T-helper 2 cell treated with Interferon-gamma antibody and Interleukin-4, amounts not matched to agents 5 μg/mL and 100 μg/mL, for 36 hours (primary cell): ENCODE measurements at regions not wholly inside any gene's neighbourhood (a gene's known extent, or its start where the extent isn't known, plus 50 kb on each side); places are given as distances from the start of the nearest gene placed in this dataset.
"Not testable (repeated sequence)": the region's sequence is repeated elsewhere in the genome, so short reads cannot be mapped to it uniquely, and the experiment has no call there.

Source experiments
- DNase-seq: peaks from one replicate; pipeline ENCODE4 v3.0.0; 2021; ENCODE audit warnings: low spot score
- H3K27ac Mint-ChIP-seq: one replicate; pipeline ENCODE4 v1.8.0; 2021; ENCODE audit warnings: mild to moderate bottlenecking, mixed read lengths
- H3K27me3 Mint-ChIP-seq: one replicate; pipeline ENCODE4 v1.8.0; 2021; ENCODE audit warnings: low read depth, mixed read lengths
- H3K36me3 Mint-ChIP-seq: one replicate; pipeline ENCODE4 v1.8.0; 2021; ENCODE audit warnings: low read depth, mixed read lengths
- H3K4me1 Mint-ChIP-seq: one replicate; pipeline ENCODE4 v1.8.0; 2021; ENCODE audit warnings: low read depth, mixed read lengths
- H3K4me3 Mint-ChIP-seq: one replicate; pipeline ENCODE4 v1.8.0; 2022; ENCODE audit warnings: mild to moderate bottlenecking, moderate library complexity, mixed read lengths
- H3K9me3 Mint-ChIP-seq: one replicate; pipeline ENCODE4 v1.8.0; 2021; ENCODE audit warnings: mixed read lengths

DNA sequence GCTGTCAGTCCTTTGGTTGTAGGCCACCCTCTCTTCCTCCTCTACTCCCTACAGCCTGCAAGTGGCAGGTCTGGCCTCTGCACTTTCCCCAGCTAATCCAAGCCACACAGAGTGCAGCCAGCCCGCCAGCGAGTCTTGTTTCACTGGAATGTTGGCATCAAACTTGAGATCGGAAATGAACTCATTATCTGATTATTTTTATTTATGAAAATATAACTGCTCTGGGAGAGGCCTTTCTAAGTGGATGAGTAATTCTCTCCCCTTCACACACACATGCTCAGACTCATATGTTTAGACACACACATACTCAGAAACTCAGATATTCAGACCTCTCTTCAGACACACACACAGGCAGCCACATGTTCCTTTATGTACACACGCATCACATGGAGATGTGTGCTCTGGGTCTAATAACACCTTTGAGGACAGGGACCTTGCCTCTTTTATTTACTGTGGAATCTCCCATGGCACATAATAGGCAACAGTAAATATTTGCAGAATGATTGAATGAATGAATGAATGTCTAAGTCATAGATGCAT is 151.3 kb downstream of the ZFP36L2 start:
- Mint-ChIP-seq H3K4me1 (peaks cover 4% of the 10 kb centered on the region), H3K27me3 (no peaks in the 10 kb centered on the region), H3K9me3 (no peaks in the 10 kb centered on the region), H3K27ac (no peak overlapping the region), H3K36me3 (no peaks in the 10 kb centered on the region), H3K4me3 (no peak overlapping the region)
- no peak for DNase-seq

DNA sequence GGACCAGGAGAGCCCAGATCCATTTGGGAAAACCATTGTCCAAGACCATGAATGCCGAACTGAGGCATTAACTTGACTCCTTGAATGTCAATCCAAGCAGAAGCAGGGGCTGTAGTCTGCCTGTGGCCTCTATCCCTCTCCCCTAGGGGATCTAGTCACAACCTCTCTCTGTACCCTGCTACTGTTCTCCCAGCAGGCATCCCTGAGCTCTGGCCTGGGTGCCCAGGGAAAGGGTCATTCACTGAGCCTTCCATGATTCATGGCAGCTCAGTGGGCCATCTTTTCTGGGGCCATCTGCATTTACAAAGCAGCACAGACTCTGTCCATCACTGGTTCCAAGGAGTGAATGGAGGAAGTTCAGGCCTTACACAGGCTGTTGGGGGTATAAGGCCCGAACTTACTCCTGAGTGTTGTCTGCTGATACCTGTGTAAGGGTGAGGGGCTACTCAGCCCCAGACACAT is 151.8 kb downstream of the ZFP36L2 start:
- Mint-ChIP-seq H3K9me3 (no peaks in the 10 kb centered on the region), H3K27me3 (no peaks in the 10 kb centered on the region), H3K36me3 (no peaks in the 10 kb centered on the region), H3K4me3 (no peak overlapping the region), H3K4me1 (no peaks in the 10 kb centered on the region), H3K27ac (no peak overlapping the region)
- no peak for DNase-seq

DNA sequence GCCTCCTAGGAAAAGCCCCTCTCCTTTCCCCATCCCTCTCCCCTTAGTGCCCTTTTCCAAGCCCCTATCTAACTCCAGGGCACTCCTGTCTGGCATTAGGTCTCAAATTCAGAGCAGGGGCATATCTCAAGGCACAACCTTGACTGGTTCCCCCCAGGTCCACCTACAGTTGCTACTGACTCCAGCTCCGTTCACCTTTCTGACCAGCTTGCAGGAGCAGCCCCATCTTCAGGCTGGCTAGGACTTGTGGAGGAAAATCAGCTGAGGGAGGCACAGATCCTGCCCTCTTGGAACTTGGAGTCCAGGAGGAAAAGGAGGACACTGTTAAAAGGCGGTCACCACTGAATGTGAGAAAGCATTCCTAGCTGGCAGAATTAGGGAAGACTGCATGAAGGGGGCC is 152.4 kb downstream of the ZFP36L2 start:
- H3K36me3 Mint-ChIP-seq: no peaks in the 10 kb centered on the region
- H3K4me1 Mint-ChIP-seq: no peaks in the 10 kb centered on the region
- H3K27me3 Mint-ChIP-seq: no peaks in the 10 kb centered on the region
- H3K27ac Mint-ChIP-seq: no peak overlapping the region
- no peak for DNase-seq
- H3K4me3 Mint-ChIP-seq: no peak overlapping the region
- H3K9me3 Mint-ChIP-seq: no peaks in the 10 kb centered on the region

DNA sequence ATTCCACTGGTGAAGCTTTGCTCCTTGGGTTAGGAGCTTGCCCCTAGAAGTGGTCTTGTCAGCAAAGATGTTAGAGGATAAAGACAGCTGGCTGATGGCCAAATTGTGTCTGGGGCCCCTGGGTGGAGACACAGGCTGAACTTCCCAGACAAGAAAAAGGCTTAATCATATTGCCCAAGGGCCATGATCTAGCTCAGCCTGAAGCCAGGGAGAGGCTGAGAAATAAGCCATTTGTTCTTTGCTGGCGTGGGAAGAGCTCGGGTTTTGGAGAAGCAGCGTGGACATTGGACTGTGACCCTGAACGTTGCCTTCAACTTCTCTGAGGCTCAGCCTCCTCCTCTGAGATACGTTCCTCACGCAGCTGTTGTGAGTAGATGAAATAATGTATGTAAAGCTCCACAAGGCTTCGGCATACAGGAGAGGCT is 153.0 kb downstream of the ZFP36L2 start:
- H3K27ac Mint-ChIP-seq: no peak overlapping the region
- H3K4me3 Mint-ChIP-seq: no peak overlapping the region
- no peaks in the 10 kb centered on the region for H3K36me3 Mint-ChIP-seq
- H3K27me3 Mint-ChIP-seq: no peaks in the 10 kb centered on the region
- H3K4me1 Mint-ChIP-seq: no peaks in the 10 kb centered on the region
- no peaks in the 10 kb centered on the region for H3K9me3 Mint-ChIP-seq
- no peak for DNase-seq

DNA sequence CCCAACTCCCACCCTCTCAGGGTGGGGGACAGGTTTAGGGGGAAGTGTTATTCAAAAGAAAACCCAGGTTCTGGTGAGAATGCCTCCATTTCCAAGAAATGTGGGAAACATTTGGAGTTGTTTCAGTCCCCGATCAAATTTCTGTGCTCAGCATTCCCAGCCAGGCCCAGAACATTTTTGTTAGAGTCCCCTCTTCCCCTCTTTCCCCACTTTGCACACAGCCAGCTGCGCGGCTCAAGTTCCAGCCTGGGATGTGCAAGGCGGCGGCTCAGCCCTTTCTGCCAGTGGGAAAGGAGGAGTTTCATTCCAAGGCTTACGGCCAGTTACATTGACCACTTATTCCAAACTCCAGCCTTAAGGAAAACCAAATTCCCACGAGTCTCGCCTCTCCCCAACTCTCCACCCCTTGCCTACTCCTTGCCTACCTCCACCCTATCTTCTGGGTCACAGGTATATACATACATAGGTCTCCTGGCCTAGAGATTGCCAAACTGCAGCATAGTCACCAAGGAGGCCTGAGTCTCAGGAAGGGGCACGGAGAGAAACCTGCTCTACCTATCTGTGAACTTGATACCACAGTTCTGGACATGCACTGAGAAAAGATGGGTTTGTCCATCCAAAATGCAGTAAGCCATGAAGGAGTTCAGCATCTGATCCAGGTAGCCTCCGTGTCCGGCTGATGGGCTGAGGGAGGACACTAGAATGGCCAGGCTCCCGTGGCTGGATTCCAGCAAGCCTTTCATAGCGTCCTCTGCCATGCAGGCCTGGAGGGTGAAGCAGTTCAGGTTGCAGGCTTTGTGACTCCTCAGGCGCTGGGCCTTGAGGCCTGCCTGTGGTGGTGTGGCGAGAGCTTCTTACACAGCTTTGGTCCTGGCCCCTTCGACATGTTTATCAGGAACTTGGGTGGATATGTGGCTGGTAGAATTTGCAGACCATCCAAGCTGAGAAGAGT is 154.5 kb downstream of the ZFP36L2 start:
- H3K27me3 Mint-ChIP-seq: no peaks in the 10 kb centered on the region
- no peak for DNase-seq
- no peaks in the 10 kb centered on the region for H3K4me1 Mint-ChIP-seq
- no peak overlapping the region for H3K27ac Mint-ChIP-seq
- H3K36me3 Mint-ChIP-seq: no peaks in the 10 kb centered on the region
- no peak overlapping the region for H3K4me3 Mint-ChIP-seq
- H3K9me3 Mint-ChIP-seq: no peaks in the 10 kb centered on the region

DNA sequence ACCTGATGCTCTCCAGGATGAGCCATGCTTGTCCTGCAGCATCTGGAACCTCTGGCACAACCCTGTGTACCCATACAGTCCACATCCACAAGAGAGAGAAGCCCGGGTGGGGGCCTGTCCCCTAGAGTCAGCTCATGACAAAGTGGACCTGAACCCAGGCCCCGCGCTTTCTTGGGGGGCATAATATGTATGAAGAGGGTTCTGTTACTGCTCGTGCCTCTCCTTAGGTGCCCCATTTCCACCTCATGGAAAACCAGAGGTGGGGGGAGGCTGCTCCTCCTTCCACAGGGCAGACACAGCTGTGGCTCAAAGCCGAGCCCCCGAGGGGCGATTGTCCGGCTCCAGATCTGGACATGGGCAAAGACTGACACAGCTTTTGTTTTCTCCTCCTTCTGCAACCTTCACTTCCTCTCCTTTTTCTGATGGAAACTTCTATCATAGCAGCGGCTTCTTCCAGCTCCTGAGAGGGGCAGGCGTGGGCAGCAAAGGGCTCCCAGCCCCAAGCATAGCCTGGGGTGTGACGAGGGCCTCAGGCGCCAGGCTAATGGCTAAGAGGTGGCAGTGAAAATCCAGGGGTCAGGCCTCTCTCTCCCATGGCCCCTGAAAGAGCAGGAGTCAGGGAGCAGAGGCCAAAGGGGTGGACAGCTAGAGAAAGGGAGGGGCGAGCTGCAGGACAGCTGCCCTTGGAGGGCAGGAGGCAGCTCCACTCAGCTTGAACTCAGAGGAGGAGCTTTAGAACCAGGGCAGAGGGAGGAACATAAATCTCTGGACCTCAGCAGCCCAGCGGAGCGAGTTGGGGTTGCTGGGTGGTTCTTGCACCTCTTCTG is 155.5 kb downstream of the ZFP36L2 start:
- no peaks in the 10 kb centered on the region for H3K36me3 Mint-ChIP-seq
- H3K4me3 Mint-ChIP-seq: no peak overlapping the region
- DNase-seq: no peak
- H3K27me3 Mint-ChIP-seq: no peaks in the 10 kb centered on the region
- no peaks in the 10 kb centered on the region for H3K9me3 Mint-ChIP-seq
- no peaks in the 10 kb centered on the region for H3K4me1 Mint-ChIP-seq
- no peak overlapping the region for H3K27ac Mint-ChIP-seq

DNA sequence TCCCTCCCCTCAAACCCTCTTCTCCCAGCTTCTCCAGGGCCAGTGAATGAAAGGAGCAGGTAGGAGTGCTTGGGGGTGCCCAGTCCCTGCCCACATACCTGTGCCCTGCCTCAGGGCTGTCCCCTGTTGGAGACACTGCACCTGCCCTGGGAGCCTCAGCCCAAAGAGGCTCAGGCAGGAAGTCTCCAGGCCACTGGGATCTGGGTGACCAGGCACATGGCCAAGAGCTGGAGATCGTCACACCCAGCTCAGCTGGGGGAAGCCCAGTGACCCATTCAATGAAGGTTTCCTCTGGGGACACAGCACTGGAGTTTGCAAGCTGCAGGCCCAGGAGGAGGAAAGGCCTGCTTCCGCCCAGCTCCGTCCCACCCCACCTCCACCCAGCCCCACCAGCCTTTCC is 156.4 kb downstream of the ZFP36L2 start:
- no peaks in the 10 kb centered on the region for H3K9me3 Mint-ChIP-seq
- H3K4me1 Mint-ChIP-seq: no peaks in the 10 kb centered on the region
- H3K36me3 Mint-ChIP-seq: no peaks in the 10 kb centered on the region
- no peak overlapping the region for H3K4me3 Mint-ChIP-seq
- H3K27ac Mint-ChIP-seq: no peak overlapping the region
- H3K27me3 Mint-ChIP-seq: no peaks in the 10 kb centered on the region
- no peak for DNase-seq

DNA sequence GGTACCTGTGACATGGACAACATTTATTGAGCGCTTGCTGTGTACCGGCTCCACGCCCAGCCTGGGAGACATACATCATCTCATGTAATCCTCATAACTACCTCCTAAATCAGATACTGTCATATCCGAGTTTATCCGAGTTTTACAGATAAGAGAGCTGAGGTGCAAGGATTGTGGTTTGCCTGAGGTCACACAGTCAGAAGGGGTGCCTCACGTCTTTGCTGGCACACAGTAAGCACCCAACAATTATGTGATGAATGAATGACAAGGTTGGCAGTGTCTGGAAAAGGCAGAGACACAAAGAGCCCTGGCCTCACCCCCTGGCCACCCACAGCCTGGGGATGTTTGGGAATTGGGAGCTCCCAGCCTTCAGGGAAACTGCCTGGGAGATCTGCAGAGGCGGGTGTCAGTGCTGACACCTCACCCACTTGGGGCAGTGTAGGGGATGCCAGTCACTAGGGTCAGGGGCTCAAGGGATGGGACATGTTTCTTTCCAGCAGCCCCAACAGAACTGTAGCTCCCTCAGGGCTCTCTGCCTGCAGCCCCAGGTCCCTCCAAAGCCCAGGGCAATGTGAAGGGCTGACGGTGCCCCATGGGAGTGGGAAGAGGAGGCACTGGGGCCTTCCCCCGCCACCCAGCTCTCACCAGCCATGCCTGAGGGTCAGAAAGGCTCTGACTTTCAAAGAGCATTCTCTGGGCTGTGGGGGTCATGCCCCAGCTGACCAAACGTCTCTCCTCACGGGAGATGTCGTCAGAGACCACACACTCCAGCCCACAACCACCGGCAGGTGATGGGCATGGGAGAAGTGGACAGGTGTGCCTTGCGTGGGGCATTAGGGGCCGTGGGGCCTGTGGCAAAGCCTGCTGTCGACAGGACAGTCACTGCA is 157.5 kb downstream of the ZFP36L2 start:
- Mint-ChIP-seq H3K27me3 (no peaks in the 10 kb centered on the region), H3K36me3 (peaks cover 2% of the 10 kb centered on the region), H3K9me3 (peaks cover 3% of the 10 kb centered on the region), H3K4me3 (no peak overlapping the region), H3K4me1 (no peaks in the 10 kb centered on the region), H3K27ac (no peak overlapping the region)
- DNase-seq: no peak

DNA sequence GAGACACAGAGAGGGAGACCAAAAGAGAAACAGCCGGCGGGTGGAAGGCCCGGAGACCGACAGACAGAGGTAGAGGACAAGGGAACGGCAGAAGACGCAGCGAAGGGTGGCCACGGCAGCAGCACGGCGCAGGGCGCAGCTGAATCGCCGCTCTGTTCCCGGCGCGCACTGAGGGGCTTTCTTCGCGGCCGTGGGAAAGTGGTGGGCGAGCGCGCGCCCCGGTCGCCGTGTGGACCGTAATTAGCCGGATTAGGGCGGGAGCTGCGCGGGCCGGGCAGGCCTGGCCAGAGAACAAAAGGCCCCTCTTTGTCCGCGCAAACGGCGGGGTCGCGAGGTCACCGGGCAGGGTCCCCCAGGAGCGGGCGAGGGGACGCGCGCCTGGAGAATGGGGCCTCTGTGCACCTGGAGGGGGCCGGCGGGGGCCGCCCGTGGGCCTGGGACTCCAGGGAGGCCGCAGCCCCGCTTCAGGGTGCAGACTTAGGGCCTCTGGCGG is 158.3 kb downstream of the ZFP36L2 start:
- no peak overlapping the region for H3K27ac Mint-ChIP-seq
- no peak overlapping the region for H3K4me3 Mint-ChIP-seq
- peaks cover 3% of the 10 kb centered on the region for H3K9me3 Mint-ChIP-seq
- no peaks in the 10 kb centered on the region for H3K27me3 Mint-ChIP-seq
- no peak for DNase-seq
- peaks cover 2% of the 10 kb centered on the region for H3K36me3 Mint-ChIP-seq
- H3K4me1 Mint-ChIP-seq: no peaks in the 10 kb centered on the region

DNA sequence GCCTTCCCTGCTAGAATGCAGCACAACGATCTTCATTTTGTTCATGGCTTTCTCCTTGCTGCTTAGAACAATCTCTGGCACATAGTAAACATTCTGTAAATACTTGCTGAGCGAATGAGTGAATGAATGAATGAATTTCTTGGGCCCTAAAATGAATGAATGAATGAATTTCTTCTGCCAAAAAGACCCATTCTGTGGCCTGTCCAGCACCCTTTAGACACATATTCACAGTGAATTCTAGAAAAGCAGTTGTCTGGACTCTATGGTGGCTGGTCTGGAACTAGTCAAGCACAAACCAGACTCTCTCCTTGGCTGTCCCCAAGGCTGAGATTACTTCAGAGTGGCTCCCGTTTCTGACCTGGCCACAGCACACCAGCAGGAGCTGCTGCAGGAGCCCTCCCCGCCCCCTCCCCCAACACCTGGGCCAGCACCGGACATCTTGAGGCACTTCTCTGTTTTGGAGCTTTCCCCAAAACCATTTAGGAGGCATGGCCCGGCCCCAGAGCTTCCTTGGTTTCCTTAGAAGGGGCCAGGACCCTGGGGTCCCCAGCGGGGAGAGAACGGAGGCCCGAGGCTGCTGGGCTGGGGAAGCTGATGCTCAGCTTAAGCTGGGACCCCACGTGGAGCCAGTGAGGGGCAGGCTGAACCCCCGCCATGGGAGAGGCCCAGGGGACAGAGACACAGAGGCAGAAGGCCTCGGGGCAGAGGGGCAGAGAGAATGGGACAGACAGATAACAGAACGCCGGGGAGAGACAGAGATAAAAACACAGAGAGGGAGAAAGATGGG is 159.0 kb downstream of the ZFP36L2 start:
- peaks cover 3% of the 10 kb centered on the region for H3K9me3 Mint-ChIP-seq
- H3K27me3 Mint-ChIP-seq: no peaks in the 10 kb centered on the region
- H3K4me1 Mint-ChIP-seq: no peaks in the 10 kb centered on the region
- H3K4me3 Mint-ChIP-seq: no peak overlapping the region
- no peak overlapping the region for H3K27ac Mint-ChIP-seq
- DNase-seq: no peak
- H3K36me3 Mint-ChIP-seq: peaks cover 2% of the 10 kb centered on the region

DNA sequence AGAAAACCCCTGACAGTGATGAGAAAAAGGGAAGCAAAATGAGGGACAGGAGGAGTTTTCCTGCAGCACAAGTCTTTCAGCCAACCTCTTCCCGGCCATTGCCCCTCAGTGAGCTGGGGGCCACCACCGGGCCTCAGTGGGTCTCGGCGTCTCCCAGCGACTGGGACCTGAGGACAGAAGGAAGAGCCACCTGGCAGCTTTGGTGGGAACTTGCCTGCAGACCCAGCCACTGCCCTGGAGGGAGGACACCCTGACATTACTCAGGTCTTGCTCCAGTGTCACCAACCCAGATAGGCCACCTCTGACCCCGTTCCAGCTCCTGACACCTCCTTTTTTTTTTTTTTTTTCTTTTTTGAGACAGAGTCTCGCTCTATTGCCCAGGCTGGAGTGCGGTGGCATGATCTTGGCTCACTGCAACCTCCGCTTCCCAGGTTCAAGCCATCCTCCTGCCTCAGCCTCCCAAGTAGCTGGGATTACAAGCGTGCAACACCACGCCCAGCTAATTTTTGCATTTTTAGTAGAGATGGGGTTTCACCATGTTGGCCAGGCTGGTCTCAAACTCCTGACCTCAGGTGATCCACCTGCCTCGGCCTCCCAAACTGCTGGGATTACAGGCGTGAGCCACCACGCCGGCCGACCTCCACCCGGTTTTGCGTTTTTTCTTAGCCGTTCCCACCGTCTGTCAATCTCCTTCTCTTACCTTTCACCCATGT is 159.7 kb downstream of the ZFP36L2 start:
- H3K4me3 Mint-ChIP-seq, H3K36me3 Mint-ChIP-seq, H3K27ac Mint-ChIP-seq, DNase-seq, H3K9me3 Mint-ChIP-seq, H3K4me1 Mint-ChIP-seq, H3K27me3 Mint-ChIP-seq: not testable (repeated sequence)

DNA sequence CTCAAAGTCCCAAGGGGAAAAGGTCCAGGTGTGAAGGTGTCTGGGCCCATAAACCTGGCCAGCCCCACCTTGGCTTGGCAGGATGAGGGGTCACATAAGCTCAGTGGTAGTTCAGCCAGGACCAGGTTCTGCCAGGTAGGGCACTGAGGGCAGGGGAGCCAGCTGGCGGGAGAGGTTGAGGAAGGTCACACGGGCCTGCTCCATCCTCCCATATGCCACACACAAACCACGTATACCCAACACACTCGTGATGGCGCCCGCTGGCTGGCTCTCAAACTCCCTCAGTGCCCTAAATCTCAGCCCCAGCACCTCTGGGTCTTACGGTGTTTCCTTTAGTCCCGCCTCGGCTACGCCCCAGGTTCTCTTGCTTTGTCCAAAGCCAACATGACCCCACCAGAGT is 160.5 kb downstream of the ZFP36L2 start:
- H3K9me3 Mint-ChIP-seq: peaks cover 8% of the 10 kb centered on the region
- no peak overlapping the region for H3K27ac Mint-ChIP-seq
- H3K36me3 Mint-ChIP-seq: peaks cover 7% of the 10 kb centered on the region
- H3K4me3 Mint-ChIP-seq: no peak overlapping the region
- H3K4me1 Mint-ChIP-seq: peaks cover 4% of the 10 kb centered on the region
- no peak for DNase-seq
- H3K27me3 Mint-ChIP-seq: no peaks in the 10 kb centered on the region
